WI38 (cell line): ENCODE measurements at regions not wholly inside any gene's neighbourhood (a gene's known extent, or its start where the extent isn't known, plus 50 kb on each side); places are given as distances from the start of the nearest gene placed in this dataset.

ENCODE experiments used
- H3K4me3 ChIP-seq: 2 replicates; pipeline ENCODE4 v1.5.1; 2011; ENCODE audit warnings: low read depth, mild to moderate bottlenecking, control low read depth, low read length
- TF ChIP-seq, protein P1 (sequence below): IDR thresholded peaks from 2 replicates; pipeline ENCODE4 v1.5.1; 2012; ENCODE audit warnings: low read depth, mild to moderate bottlenecking, control low read depth, low read length

DNA sequence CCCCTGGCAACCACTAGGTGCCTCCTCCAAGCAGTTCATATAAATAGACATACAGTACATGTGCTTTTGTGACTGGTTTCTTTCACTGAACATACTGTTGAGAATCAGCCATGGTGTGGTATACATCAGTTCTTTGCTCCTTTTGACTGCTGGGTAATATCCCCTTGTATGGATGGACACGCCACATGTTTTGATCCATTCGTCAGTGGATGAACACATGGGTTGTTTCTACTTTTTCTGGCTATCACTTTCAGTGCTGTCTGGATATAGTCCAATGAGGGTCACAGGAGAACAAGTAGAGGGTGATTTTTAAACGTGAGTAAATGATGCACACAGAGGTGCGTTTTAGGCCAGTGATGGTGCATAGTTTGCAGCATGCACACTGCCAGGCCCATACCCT, 183.9 kb downstream of the FOXA2 start:
- TF ChIP-seq, protein P1, sequence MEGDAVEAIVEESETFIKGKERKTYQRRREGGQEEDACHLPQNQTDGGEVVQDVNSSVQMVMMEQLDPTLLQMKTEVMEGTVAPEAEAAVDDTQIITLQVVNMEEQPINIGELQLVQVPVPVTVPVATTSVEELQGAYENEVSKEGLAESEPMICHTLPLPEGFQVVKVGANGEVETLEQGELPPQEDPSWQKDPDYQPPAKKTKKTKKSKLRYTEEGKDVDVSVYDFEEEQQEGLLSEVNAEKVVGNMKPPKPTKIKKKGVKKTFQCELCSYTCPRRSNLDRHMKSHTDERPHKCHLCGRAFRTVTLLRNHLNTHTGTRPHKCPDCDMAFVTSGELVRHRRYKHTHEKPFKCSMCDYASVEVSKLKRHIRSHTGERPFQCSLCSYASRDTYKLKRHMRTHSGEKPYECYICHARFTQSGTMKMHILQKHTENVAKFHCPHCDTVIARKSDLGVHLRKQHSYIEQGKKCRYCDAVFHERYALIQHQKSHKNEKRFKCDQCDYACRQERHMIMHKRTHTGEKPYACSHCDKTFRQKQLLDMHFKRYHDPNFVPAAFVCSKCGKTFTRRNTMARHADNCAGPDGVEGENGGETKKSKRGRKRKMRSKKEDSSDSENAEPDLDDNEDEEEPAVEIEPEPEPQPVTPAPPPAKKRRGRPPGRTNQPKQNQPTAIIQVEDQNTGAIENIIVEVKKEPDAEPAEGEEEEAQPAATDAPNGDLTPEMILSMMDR: no peak
- no peak overlapping the region for H3K4me3 ChIP-seq

DNA sequence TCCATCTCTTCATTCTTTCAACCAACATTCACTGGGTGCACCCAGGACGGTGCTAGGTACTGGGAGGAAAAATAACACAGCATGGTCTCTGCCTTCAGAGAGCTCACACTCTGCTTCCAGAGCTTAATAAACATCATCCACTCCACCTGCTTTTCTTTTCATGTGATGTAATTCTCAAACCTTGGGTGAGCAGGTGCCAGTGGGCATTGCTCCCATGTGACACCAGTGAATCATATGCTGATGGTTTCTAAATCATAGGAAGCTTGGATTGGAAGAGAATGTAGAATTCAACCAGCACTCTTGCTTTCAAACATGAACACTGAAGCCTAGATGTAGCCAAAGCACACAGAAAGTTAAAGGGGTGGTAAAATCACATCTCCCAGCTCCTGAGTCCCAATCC, 189.8 kb downstream of the FOXA2 start:
- no peak overlapping the region for H3K4me3 ChIP-seq
- TF ChIP-seq, protein P1: no peak

DNA sequence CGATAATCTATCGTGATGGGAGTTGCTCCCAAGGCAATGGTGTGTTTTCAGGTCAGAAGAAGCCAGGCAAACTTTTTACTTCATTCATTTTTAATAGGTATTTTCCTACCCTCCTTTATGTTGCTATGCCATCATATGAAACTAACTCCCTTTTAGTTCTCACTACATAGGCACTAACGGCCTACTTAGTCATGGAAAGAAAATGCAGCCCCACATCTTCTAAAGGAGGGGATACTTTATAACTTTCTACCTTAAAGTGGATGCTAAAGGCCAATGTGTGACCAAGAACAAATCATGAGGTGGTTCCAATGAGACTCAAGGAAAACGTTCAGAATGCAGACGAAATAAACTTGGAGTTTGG, 193.8 kb downstream of the FOXA2 start:
- H3K4me3 ChIP-seq: no peak overlapping the region
- TF ChIP-seq, protein P1: no peak

DNA sequence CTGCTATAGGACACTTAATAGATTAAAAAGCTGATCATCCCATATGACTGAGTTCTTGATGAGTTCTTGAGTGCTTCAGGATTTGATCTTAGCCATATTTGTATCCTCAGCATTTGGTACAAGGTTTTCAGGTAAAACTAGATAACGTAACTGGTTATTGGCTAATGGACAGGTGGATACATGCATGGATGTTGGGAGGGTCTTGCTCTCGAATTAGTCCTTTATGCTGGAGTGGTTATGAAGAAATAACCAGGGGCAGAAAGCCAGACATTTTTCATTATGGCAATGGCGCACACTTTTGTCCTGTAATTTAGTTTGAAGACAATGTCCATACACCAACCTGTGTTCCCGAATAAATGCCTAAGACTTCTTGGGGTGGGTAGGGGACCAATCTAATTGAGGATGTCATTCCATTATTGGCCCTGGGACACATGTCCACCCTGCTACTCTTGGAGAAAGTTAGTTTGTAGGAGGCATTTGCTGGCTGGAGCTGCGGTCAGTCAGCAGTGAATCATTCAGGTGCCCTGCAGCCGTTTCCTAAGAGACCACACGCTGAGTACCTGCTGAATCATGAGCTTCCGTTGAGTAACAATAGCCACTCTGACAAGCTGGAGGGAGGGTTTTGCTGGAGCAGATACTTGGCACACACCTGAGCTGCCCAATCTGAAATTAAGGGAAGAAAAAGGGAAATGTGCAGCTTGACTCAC, 194.4 kb downstream of the FOXA2 start:
- no peak overlapping the region for H3K4me3 ChIP-seq
- TF ChIP-seq, protein P1: no peak

DNA sequence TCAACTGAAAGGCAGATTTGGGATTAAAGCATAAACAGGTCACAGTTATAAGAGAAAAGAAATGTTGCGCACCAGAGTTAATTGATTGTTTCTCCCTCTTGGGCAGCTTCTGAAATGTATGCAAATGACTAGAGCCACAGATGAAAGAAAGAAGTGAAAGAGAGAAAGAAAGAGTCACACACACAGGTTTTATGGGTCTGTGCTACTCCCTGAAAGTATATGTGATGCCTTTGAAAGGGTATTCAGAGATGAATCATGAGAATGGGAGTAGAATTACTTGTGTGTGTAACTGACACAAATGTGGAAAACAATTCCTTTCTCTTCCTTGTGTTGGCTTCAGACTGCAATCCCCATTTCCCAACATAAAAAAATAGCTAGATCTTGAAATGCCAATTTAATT, 196.9 kb downstream of the FOXA2 start:
- TF ChIP-seq, protein P1: no peak
- H3K4me3 ChIP-seq: no peak overlapping the region

DNA sequence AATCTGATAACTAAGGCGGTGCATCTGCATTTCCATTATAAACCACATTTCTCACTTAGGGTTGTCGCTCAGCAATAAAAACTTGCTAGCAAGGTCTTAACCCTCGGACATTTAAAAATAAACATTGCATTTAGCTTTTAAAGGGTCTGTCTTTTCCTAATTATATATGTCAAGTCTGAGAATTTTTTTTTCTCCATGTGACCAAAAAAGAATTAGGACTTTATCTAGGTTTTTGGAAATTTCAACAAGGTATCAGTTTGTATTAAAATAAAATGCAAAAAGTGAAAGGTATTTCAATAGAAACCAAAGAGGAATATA, 198.1 kb downstream of the FOXA2 start:
- TF ChIP-seq, protein P1: no peak
- no peak overlapping the region for H3K4me3 ChIP-seq

DNA sequence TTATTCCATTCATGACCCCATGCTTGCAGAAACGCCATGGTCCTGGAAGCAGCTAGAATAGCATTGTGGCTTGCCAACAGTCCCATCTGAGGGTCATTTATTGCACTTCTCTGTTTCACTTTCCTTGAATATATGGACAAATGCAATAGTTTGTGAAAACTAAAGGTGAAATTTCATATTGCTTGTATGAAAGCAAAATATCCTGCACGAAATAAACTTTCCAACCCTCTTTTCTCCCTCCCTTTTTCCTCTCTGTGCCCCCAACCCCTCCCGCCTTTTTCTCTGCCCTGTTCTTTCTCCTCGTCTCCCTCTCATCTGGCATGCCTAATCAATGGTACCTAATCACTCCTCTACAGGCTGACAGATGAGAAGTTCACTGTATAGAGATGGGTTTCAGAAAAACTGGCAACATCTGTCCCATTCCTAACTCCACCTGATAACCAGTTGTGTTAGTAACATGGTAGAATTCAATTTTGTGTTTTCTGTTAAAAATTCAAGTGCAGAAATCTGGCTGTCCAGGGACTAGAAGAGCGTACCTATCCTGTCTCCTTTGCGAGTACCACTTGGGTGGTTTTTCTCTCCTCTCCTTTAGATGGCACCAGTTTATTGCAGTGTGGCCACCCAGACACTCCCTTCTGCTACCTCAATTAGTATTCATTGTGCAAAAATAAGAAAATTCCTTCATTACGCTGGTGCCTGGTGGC, 198.6 kb downstream of the FOXA2 start:
- TF ChIP-seq, protein P1: no peak
- no peak overlapping the region for H3K4me3 ChIP-seq
